ENCODE measurements at regions not wholly inside any gene's neighbourhood (a gene's known extent, or its start where the extent isn't known, plus 50 kb on each side); places are given as distances from the start of the nearest gene placed in this dataset.

- no peak for ATAC-seq (ENCODE audit: low read depth)
- Mint-ChIP-seq H3K9me3 (peaks cover 4% of the 10 kb centered on the region), H3K4me3 (no peak overlapping the region), H3K27ac (no peak overlapping the region), H3K36me3 (no peaks in the 10 kb centered on the region), H3K4me1 (no peaks in the 10 kb centered on the region), H3K27me3 (no peaks in the 10 kb centered on the region)
- no peak for DNase-seq (ENCODE audit: low spot score in 2 of 2)
These were observed 467.5 kb downstream of the EFNA5 start for GRCh38 chr5:107203243-107203642.

GRCh38 chr5:107199756-107200155 lies 471.0 kb downstream of the EFNA5 start:
- Mint-ChIP-seq H3K27ac (no peak overlapping the region), H3K4me1 (no peaks in the 10 kb centered on the region), H3K4me3 (no peak overlapping the region), H3K9me3 (no peaks in the 10 kb centered on the region), H3K36me3 (no peaks in the 10 kb centered on the region), H3K27me3 (no peaks in the 10 kb centered on the region)
- ATAC-seq (ENCODE audit: low read depth) (no peak), DNase-seq (ENCODE audit: low spot score in 2 of 2) (no peak)

- Mint-ChIP-seq H3K27ac (no peak overlapping the region), H3K4me3 (no peak overlapping the region), H3K36me3 (no peaks in the 10 kb centered on the region), H3K9me3 (peaks cover 6% of the 10 kb centered on the region), H3K4me1 (no peaks in the 10 kb centered on the region), H3K27me3 (no peaks in the 10 kb centered on the region)
- DNase-seq (ENCODE audit: low spot score in 2 of 2) = no peak
- no peak for ATAC-seq (ENCODE audit: low read depth)
These were observed 474.2 kb downstream of the EFNA5 start for GRCh38 chr5:107196500-107197059.

GRCh38 chr5:107195890-107196395 lies 474.8 kb downstream of the EFNA5 start:
- ATAC-seq (ENCODE audit: low read depth) = no peak
- Mint-ChIP-seq H3K4me3 (no peak overlapping the region), H3K4me1 (no peaks in the 10 kb centered on the region), H3K27ac (no peak overlapping the region), H3K36me3 (no peaks in the 10 kb centered on the region), H3K27me3 (no peaks in the 10 kb centered on the region), H3K9me3 (peaks cover 6% of the 10 kb centered on the region)
- no peak for DNase-seq (ENCODE audit: low spot score in 2 of 2)

- no peak overlapping the region for H3K4me3 Mint-ChIP-seq
- H3K9me3 Mint-ChIP-seq = peaks cover 8% of the 10 kb centered on the region
- H3K4me1 Mint-ChIP-seq = no peaks in the 10 kb centered on the region
- no peak overlapping the region for H3K27ac Mint-ChIP-seq
- no peak for ATAC-seq (ENCODE audit: low read depth)
- H3K36me3 Mint-ChIP-seq = no peaks in the 10 kb centered on the region
- no peaks in the 10 kb centered on the region for H3K27me3 Mint-ChIP-seq
- DNase-seq (ENCODE audit: low spot score in 2 of 2) = no peak
These were observed 485.9 kb downstream of the EFNA5 start for GRCh38 chr5:107184871-107185270.

- Mint-ChIP-seq H3K9me3 (peaks cover 8% of the 10 kb centered on the region), H3K27ac (no peak overlapping the region), H3K4me1 (no peaks in the 10 kb centered on the region), H3K36me3 (no peaks in the 10 kb centered on the region), H3K27me3 (no peaks in the 10 kb centered on the region), H3K4me3 (no peak overlapping the region)
- DNase-seq (ENCODE audit: low spot score in 2 of 2) (no peak), ATAC-seq (ENCODE audit: low read depth) (no peak)
These were observed 486.7 kb downstream of the EFNA5 start for GRCh38 chr5:107184066-107184465.

GRCh38 chr5:107170620-107171019 lies 500.1 kb downstream of the EFNA5 start:
- DNase-seq (ENCODE audit: low spot score in 2 of 2) (no peak), ATAC-seq (ENCODE audit: low read depth) (no peak)
- Mint-ChIP-seq H3K27ac (no peak overlapping the region), H3K4me1 (no peaks in the 10 kb centered on the region), H3K4me3 (no peak overlapping the region), H3K36me3 (no peaks in the 10 kb centered on the region), H3K27me3 (no peaks in the 10 kb centered on the region), H3K9me3 (peaks cover 14% of the 10 kb centered on the region)

- no peak overlapping the region for H3K27ac Mint-ChIP-seq
- no peaks in the 10 kb centered on the region for H3K27me3 Mint-ChIP-seq
- H3K4me1 Mint-ChIP-seq = no peaks in the 10 kb centered on the region
- H3K36me3 Mint-ChIP-seq = no peaks in the 10 kb centered on the region
- H3K9me3 Mint-ChIP-seq = peaks cover 14% of the 10 kb centered on the region
- H3K4me3 Mint-ChIP-seq = no peak overlapping the region
- no peak for ATAC-seq (ENCODE audit: low read depth)
- no peak for DNase-seq (ENCODE audit: low spot score in 2 of 2)
These were observed 500.9 kb downstream of the EFNA5 start for GRCh38 chr5:107169867-107170266.

- H3K36me3 Mint-ChIP-seq = no peaks in the 10 kb centered on the region
- H3K4me1 Mint-ChIP-seq = no peaks in the 10 kb centered on the region
- no peak overlapping the region for H3K4me3 Mint-ChIP-seq
- no peaks in the 10 kb centered on the region for H3K27me3 Mint-ChIP-seq
- DNase-seq (ENCODE audit: low spot score in 2 of 2) (no peak), ATAC-seq (ENCODE audit: low read depth) (no peak)
- no peak overlapping the region for H3K27ac Mint-ChIP-seq
- H3K9me3 Mint-ChIP-seq = peaks cover 12% of the 10 kb centered on the region
These were observed 501.6 kb downstream of the EFNA5 start for GRCh38 chr5:107168848-107169752.

GRCh38 chr5:107168086-107168485 lies 502.7 kb downstream of the EFNA5 start:
- Mint-ChIP-seq H3K27ac (no peak overlapping the region), H3K36me3 (no peaks in the 10 kb centered on the region), H3K4me1 (no peaks in the 10 kb centered on the region), H3K4me3 (no peak overlapping the region), H3K9me3 (peaks cover 10% of the 10 kb centered on the region), H3K27me3 (no peaks in the 10 kb centered on the region)
- ATAC-seq (ENCODE audit: low read depth) (no peak), DNase-seq (ENCODE audit: low spot score in 2 of 2) (no peak)

- peaks cover 8% of the 10 kb centered on the region for H3K9me3 Mint-ChIP-seq
- ATAC-seq (ENCODE audit: low read depth) (no peak), DNase-seq (ENCODE audit: low spot score in 2 of 2) (no peak)
- no peaks in the 10 kb centered on the region for H3K36me3 Mint-ChIP-seq
- no peaks in the 10 kb centered on the region for H3K27me3 Mint-ChIP-seq
- H3K4me1 Mint-ChIP-seq = no peaks in the 10 kb centered on the region
- no peak overlapping the region for H3K27ac Mint-ChIP-seq
- H3K4me3 Mint-ChIP-seq = no peak overlapping the region
These were observed 505.4 kb downstream of the EFNA5 start for GRCh38 chr5:107165296-107165695.

GRCh38 chr5:107157809-107158208 lies 512.9 kb downstream of the EFNA5 start:
- Mint-ChIP-seq H3K9me3 (peaks cover 8% of the 10 kb centered on the region), H3K27me3 (no peaks in the 10 kb centered on the region), H3K27ac (no peak overlapping the region), H3K4me3 (no peak overlapping the region), H3K36me3 (no peaks in the 10 kb centered on the region), H3K4me1 (no peaks in the 10 kb centered on the region)
- DNase-seq (ENCODE audit: low spot score in 2 of 2) (no peak), ATAC-seq (ENCODE audit: low read depth) (no peak)

GRCh38 chr5:107155707-107156106 lies 515.0 kb downstream of the EFNA5 start:
- Mint-ChIP-seq H3K36me3 (no peaks in the 10 kb centered on the region), H3K9me3 (peaks cover 6% of the 10 kb centered on the region), H3K27ac (no peak overlapping the region), H3K27me3 (no peaks in the 10 kb centered on the region), H3K4me3 (no peak overlapping the region), H3K4me1 (no peaks in the 10 kb centered on the region)
- DNase-seq (ENCODE audit: low spot score in 2 of 2) (no peak), ATAC-seq (ENCODE audit: low read depth) (no peak)

GRCh38 chr5:107154593-107154992 lies 516.1 kb downstream of the EFNA5 start:
- ATAC-seq (ENCODE audit: low read depth) (no peak), DNase-seq (ENCODE audit: low spot score in 2 of 2) (no peak)
- Mint-ChIP-seq H3K36me3 (no peaks in the 10 kb centered on the region), H3K4me1 (no peaks in the 10 kb centered on the region), H3K27me3 (no peaks in the 10 kb centered on the region), H3K4me3 (no peak overlapping the region), H3K27ac (no peak overlapping the region), H3K9me3 (peaks cover 2% of the 10 kb centered on the region)
